BLaER1 treated with 17β-estradiol and CSF1 and Interleukin-3, amounts not matched to agents 10 nM and 100 nM (cell line): ENCODE measurements at regions not wholly inside any gene's neighbourhood (a gene's known extent, or its start where the extent isn't known, plus 50 kb on each side); places are given as distances from the start of the nearest gene placed in this dataset.
"Not testable (repeated sequence)": the region's sequence is repeated elsewhere in the genome, so short reads cannot be mapped to it uniquely, and the experiment has no call there.

Source experiments
- H3K27ac ChIP-seq, 11 experiments: shearing (Covaris generic); formaldehyde crosslinking; 2 replicates each; pipeline ENCODE4 v1.8.1; 2022
- H3K27me3 ChIP-seq, 11 experiments: shearing (Covaris generic); formaldehyde crosslinking; 2 replicates each; pipeline ENCODE4 v1.8.1; 2022
- H3K36me3 ChIP-seq, 11 experiments: shearing (Covaris generic); formaldehyde crosslinking; 2 replicates each; pipeline ENCODE4 v1.8.1; 2022
- H3K4me1 ChIP-seq, 10 experiments: shearing (Covaris generic); formaldehyde crosslinking; 2 replicates each; pipeline ENCODE4 v1.8.1; 2022
- H3K4me2 ChIP-seq, 11 experiments: shearing (Covaris generic); formaldehyde crosslinking; 2 replicates each; pipeline ENCODE4 v1.8.1; 2022
- H3K4me3 ChIP-seq, 10 experiments: shearing (Covaris generic); formaldehyde crosslinking; 2 replicates each; pipeline ENCODE4 v1.8.1; 2022
- H3K9ac ChIP-seq, 11 experiments: shearing (Covaris generic); formaldehyde crosslinking; 2 replicates each; pipeline ENCODE4 v1.8.1; 2022
- H3K9me3 ChIP-seq, 11 experiments: shearing (Covaris generic); formaldehyde crosslinking; replicated peaks in 1 of 11; 2 replicates each; pipeline ENCODE4 v1.8.1; 2022
- H4K20me1 ChIP-seq, 11 experiments: shearing (Covaris generic); formaldehyde crosslinking; 2 replicates each; pipeline ENCODE4 v1.8.1; 2022
- Cebpa-rat ChIP-seq, 11 experiments: shearing (Covaris generic); IDR thresholded peaks; 2 replicates each; pipeline ENCODE4 v1.8.1; 2022

GRCh38 chr1:118487091-118487490 is 302.1 kb upstream of the SPAG17 start:
- Histone ChIP-seq H3K9me3 (no peaks in the 10 kb centered on the region), H3K4me1 (no peaks in the 10 kb centered on the region), H3K36me3 (no peaks in the 10 kb centered on the region), H4K20me1 (no peaks in the 10 kb centered on the region), H3K27ac (no peak overlapping the region), H3K9ac (no peak overlapping the region), H3K4me2 (no peak overlapping the region), H3K4me3 (no peak overlapping the region), H3K27me3 (no peaks in the 10 kb centered on the region)
- no peak for TF ChIP-seq Cebpa-rat (IDR thresholded peaks at IDR 0.05)

- TF ChIP-seq Cebpa-rat (IDR thresholded peaks at IDR 0.05), result no peak
- Histone ChIP-seq H3K4me3 (no peak overlapping the region), H3K4me1 (no peaks in the 10 kb centered on the region), H4K20me1 (no peaks in the 10 kb centered on the region), H3K9me3 (no peaks in the 10 kb centered on the region), H3K27me3 (no peaks in the 10 kb centered on the region), H3K36me3 (no peaks in the 10 kb centered on the region), H3K27ac (no peak overlapping the region), H3K4me2 (no peak overlapping the region), H3K9ac (no peak overlapping the region)
Observed at GRCh38 chr1:118486199-118486598, 301.2 kb upstream of the SPAG17 start.

- H3K4me2 ChIP-seq, result no peak overlapping the region
- H3K36me3 ChIP-seq, result no peaks in the 10 kb centered on the region
- H3K27ac ChIP-seq, result no peak overlapping the region
- no peak for TF ChIP-seq Cebpa-rat (IDR thresholded peaks at IDR 0.05)
- no peak overlapping the region for H3K4me3 ChIP-seq
- no peaks in the 10 kb centered on the region for H3K27me3 ChIP-seq
- H3K9ac ChIP-seq, result no peak overlapping the region
- no peaks in the 10 kb centered on the region for H3K9me3 ChIP-seq
- H4K20me1 ChIP-seq, result no peaks in the 10 kb centered on the region
- no peaks in the 10 kb centered on the region for H3K4me1 ChIP-seq
Observed at GRCh38 chr1:118485757-118486156, 300.7 kb upstream of the SPAG17 start.

GRCh38 chr1:118484893-118485292 is 299.9 kb upstream of the SPAG17 start:
- no peaks in the 10 kb centered on the region for H3K9me3 ChIP-seq
- H3K4me2 ChIP-seq, result no peak overlapping the region
- H4K20me1 ChIP-seq, result no peaks in the 10 kb centered on the region
- no peaks in the 10 kb centered on the region for H3K27me3 ChIP-seq
- H3K9ac ChIP-seq, result no peak overlapping the region
- H3K4me3 ChIP-seq, result no peak overlapping the region
- TF ChIP-seq Cebpa-rat (IDR thresholded peaks at IDR 0.05), result no peak
- H3K36me3 ChIP-seq, result no peaks in the 10 kb centered on the region
- no peak overlapping the region for H3K27ac ChIP-seq
- H3K4me1 ChIP-seq, result no peaks in the 10 kb centered on the region

- H3K27ac ChIP-seq, result no peak overlapping the region
- no peak for TF ChIP-seq Cebpa-rat (IDR thresholded peaks at IDR 0.05)
Observed at GRCh38 chr1:118483245-118484006, 298.4 kb upstream of the SPAG17 start.

GRCh38 chr1:118481126-118481525 is 296.1 kb upstream of the SPAG17 start:
- no peak for TF ChIP-seq Cebpa-rat (IDR thresholded peaks at IDR 0.05)
- Histone ChIP-seq H3K36me3 (no peaks in the 10 kb centered on the region), H3K27me3 (no peaks in the 10 kb centered on the region), H3K4me2 (no peak overlapping the region), H3K9me3 (peaks cover 0 to 3% (median 1%) of the 10 kb centered on the region in 11 experiments; a peak in 9 of 22 replicates), H3K4me3 (no peak overlapping the region), H3K4me1 (no peaks in the 10 kb centered on the region), H3K9ac (no peak overlapping the region), H4K20me1 (no peaks in the 10 kb centered on the region), H3K27ac (no peak overlapping the region)

More at GRCh38 chr1:118483245-118484006, 298.4 kb upstream of the SPAG17 start:
- Histone ChIP-seq H3K27me3 (no peaks in the 10 kb centered on the region), H3K4me3 (no peak overlapping the region), H3K9ac (no peak overlapping the region), H3K9me3 (no peaks in the 10 kb centered on the region), H3K4me2 (no peak overlapping the region), H3K4me1 (no peaks in the 10 kb centered on the region), H4K20me1 (no peaks in the 10 kb centered on the region), H3K36me3 (no peaks in the 10 kb centered on the region)

GRCh38 chr1:118479351-118479750 is 294.3 kb upstream of the SPAG17 start:
- Histone ChIP-seq H3K9ac (no peak overlapping the region), H3K27ac (no peak overlapping the region), H4K20me1 (no peaks in the 10 kb centered on the region), H3K4me3 (no peak overlapping the region), H3K27me3 (no peaks in the 10 kb centered on the region), H3K36me3 (no peaks in the 10 kb centered on the region), H3K9me3 (peaks cover 0 to 12% (median 7%) of the 10 kb centered on the region in 11 experiments; a peak in 11 of 22 replicates), H3K4me1 (no peaks in the 10 kb centered on the region), H3K4me2 (no peak overlapping the region)
- TF ChIP-seq Cebpa-rat (IDR thresholded peaks at IDR 0.05), result no peak

GRCh38 chr1:118473825-118474224 is 288.8 kb upstream of the SPAG17 start:
- Histone ChIP-seq H4K20me1 (no peaks in the 10 kb centered on the region), H3K9ac (no peak overlapping the region), H3K9me3 (peaks cover 0 to 12% (median 7%) of the 10 kb centered on the region in 11 experiments; a peak in 11 of 22 replicates), H3K27ac (no peak overlapping the region), H3K4me1 (no peaks in the 10 kb centered on the region), H3K27me3 (no peaks in the 10 kb centered on the region), H3K4me2 (no peak overlapping the region), H3K36me3 (no peaks in the 10 kb centered on the region), H3K4me3 (no peak overlapping the region)
- TF ChIP-seq Cebpa-rat (IDR thresholded peaks at IDR 0.05), result no peak

- not testable (repeated sequence) for H3K27me3 ChIP-seq, H3K4me1 ChIP-seq, H4K20me1 ChIP-seq, H3K4me2 ChIP-seq, H3K27ac ChIP-seq, H3K4me3 ChIP-seq, H3K36me3 ChIP-seq, H3K9ac ChIP-seq
- H3K9me3 ChIP-seq, result peaks cover 14 to 26% (median 20%) of the 10 kb centered on the region in 11 experiments
Observed at GRCh38 chr1:118464460-118464859, 279.4 kb upstream of the SPAG17 start.

GRCh38 chr1:118461154-118461553 is 276.1 kb upstream of the SPAG17 start:
- H3K36me3 ChIP-seq, result no peaks in the 10 kb centered on the region
- peaks cover 14 to 27% (median 21%) of the 10 kb centered on the region in 11 experiments for H3K9me3 ChIP-seq
- no peaks in the 10 kb centered on the region for H4K20me1 ChIP-seq
- no peak for TF ChIP-seq Cebpa-rat (IDR thresholded peaks at IDR 0.05)
- H3K4me3 ChIP-seq, result no peak overlapping the region
- no peaks in the 10 kb centered on the region for H3K27me3 ChIP-seq
- no peaks in the 10 kb centered on the region for H3K4me1 ChIP-seq
- no peak overlapping the region for H3K4me2 ChIP-seq
- no peak overlapping the region for H3K9ac ChIP-seq
- no peak overlapping the region for H3K27ac ChIP-seq
